HCT116 (cell line): ENCODE measurements at regions not wholly inside any gene's neighbourhood (a gene's known extent, or its start where the extent isn't known, plus 50 kb on each side); places are given as distances from the start of the nearest gene placed in this dataset.

Experiments
- ATAC-seq: fragments of 200-7000 bp; cut with Tn5 transposase; 2 replicates; pipeline ENCODE4 v1.9.1; 2020; ENCODE audit warnings: mild to moderate bottlenecking, moderate library complexity
- BruUV-seq: library from RNA; stranded (reverse); fragments of 400-500 nt; replicated peaks from 2 replicates; lab custom pipeline; 2021; lab: Mats Ljungman, UMichigan
- CTCF ChIA-PET: fragments of 300-600 bp; sonication (Branson Sonifier 250); formaldehyde crosslinking; loops from one replicate; lab custom pipeline; 2021; ENCODE audit warnings: antibody characterized with exemption; lab: Charles Lee
- POLR2A ChIA-PET: fragments of 300-600, 350-600 bp; sonication (Branson Sonifier 250); formaldehyde crosslinking; loops from one replicate; lab custom pipeline; 2021; ENCODE audit warnings: antibody characterized with exemption; lab: Charles Lee
- RAD21 ChIA-PET, 2 experiments: fragments of 300-600 bp; sonication (Branson Sonifier 250); formaldehyde crosslinking; loops; one replicate each; lab custom pipeline; 2023; ENCODE audit warnings: low total read pairs in 2 of 2; ENCODE audit not compliant: uncharacterized antibody in 2 of 2, unreplicated experiment in 2 of 2, low non-redundant PET in 1 of 2; lab: Charles Lee
- DNase-seq: peaks from one replicate; pipeline ENCODE4 v3.0.0-alpha.2; 2010; ENCODE audit warnings: low read depth, low spot score
- H2AFZ ChIP-seq: fragments of 200-600 bp; shearing (Covaris generic), sonication (generic); 2 replicates; pipeline ENCODE4 v1.6.1; 2017; ENCODE audit warnings: low read depth, mixed run types, mixed read lengths, antibody characterized with exemption, low read length; ENCODE audit not compliant: poor library complexity, severe bottlenecking
- H3K27ac ChIP-seq: 2 replicates; pipeline ENCODE4 v1.5.1; 2012; ENCODE audit warnings: low read depth, low read length
- H3K27me3 ChIP-seq: fragments of 200-600 bp; sonication (generic); 2 replicates; pipeline ENCODE4 v1.6.1; 2016; ENCODE audit warnings: mixed run types, low read length, mixed read lengths; ENCODE audit not compliant: insufficient read depth
- H3K36me3 ChIP-seq, 2 experiments: fragments of 200-500 bp in 1 of 2; fragments of 200-600 bp in 1 of 2; sonication (Bioruptor generic) in 1 of 2; sonication (generic) in 1 of 2; 2 replicates each; pipeline versions ENCODE4 v1.5.1 to v1.6.1; 2014 to 2016; ENCODE audit warnings: low read length in 2 of 2, inconsistent platforms in 1 of 2, mixed read lengths in 1 of 2, mixed run types in 1 of 2; ENCODE audit not compliant: insufficient read depth in 2 of 2, control insufficient read depth in 1 of 2
- H3K4me1 ChIP-seq, 2 experiments: fragments of 200-600 bp in 1 of 2; sonication (generic) in 1 of 2; 2 replicates each; pipeline versions ENCODE4 v1.5.1 to v1.6.1; 2012 to 2017; ENCODE audit warnings: low read length in 2 of 2, inconsistent platforms in 1 of 2, mild to moderate bottlenecking in 1 of 2, mixed read lengths in 1 of 2, mixed run types in 1 of 2, moderate library complexity in 1 of 2; ENCODE audit not compliant: insufficient read depth in 2 of 2, control insufficient read depth in 1 of 2
- H3K4me2 ChIP-seq: fragments of 200-600 bp; sonication (generic); 2 replicates; pipeline ENCODE4 v1.6.1; 2017; ENCODE audit warnings: mixed run types, low read length, mixed read lengths
- H3K4me3 ChIP-seq, 2 experiments: fragments of 200-600 bp in 1 of 2; sonication (generic) in 1 of 2; replicated peaks in 1 of 2; 2 replicates each; pipeline ENCODE4 v1.5.1; 2011 to 2016; ENCODE audit warnings: low read length in 2 of 2, control low read depth in 1 of 2, low read depth in 1 of 2, mild to moderate bottlenecking in 1 of 2, mixed read lengths in 1 of 2, mixed run types in 1 of 2
- H3K79me2 ChIP-seq: fragments of 200-600 bp; sonication (generic); 2 replicates; pipeline ENCODE4 v1.6.1; 2017; ENCODE audit warnings: mild to moderate bottlenecking, mixed run types, low read length, moderate library complexity, mixed read lengths; ENCODE audit not compliant: insufficient read depth
- H3K9ac ChIP-seq: fragments of 200-600 bp; sonication (generic); 2 replicates; pipeline ENCODE4 v1.6.1; 2016; ENCODE audit warnings: low read length, mixed read lengths
- H3K9me2 ChIP-seq: fragments of 200-600 bp; sonication (generic), shearing (Covaris generic); 2 replicates; pipeline ENCODE4 v1.6.1; 2017; ENCODE audit warnings: mixed run types, mild to moderate bottlenecking, moderate library complexity; ENCODE audit not compliant: insufficient read depth
- H3K9me3 ChIP-seq, 2 experiments: fragments of 200-500 bp in 1 of 2; fragments of 200-600 bp in 1 of 2; sonication (Bioruptor generic) in 1 of 2; sonication (generic) in 1 of 2; 2 replicates each; pipeline ENCODE4 v1.6.1; 2014 to 2017; ENCODE audit warnings: low read length in 2 of 2, mixed read lengths in 2 of 2, inconsistent platforms in 1 of 2, low read depth in 1 of 2, mild to moderate bottlenecking in 1 of 2, mixed run types in 1 of 2, moderate library complexity in 1 of 2; ENCODE audit not compliant: control insufficient read depth in 1 of 2, insufficient read depth in 1 of 2
- H4K20me1 ChIP-seq: fragments of 200-600 bp; sonication (generic), shearing (Covaris generic); 2 replicates; pipeline ENCODE4 v1.6.1; 2017; ENCODE audit warnings: mixed run types, mild to moderate bottlenecking, moderate library complexity; ENCODE audit not compliant: insufficient read depth
- CEBPB ChIP-seq: IDR thresholded peaks from 2 replicates; pipeline ENCODE4 v1.6.1; 2012; ENCODE audit warnings: low read depth
- EGR1 ChIP-seq: IDR thresholded peaks from 2 replicates; pipeline ENCODE4 v1.6.1; 2012; ENCODE audit warnings: low read depth
- EZH2 ChIP-seq: fragments of 200-600 bp; sonication (generic); IDR thresholded peaks from 2 replicates; pipeline ENCODE4 v1.6.1; 2017; ENCODE audit warnings: antibody characterized with exemption, mixed run types
- EZH2phosphoT487 ChIP-seq: fragments of 200-600 bp; IDR thresholded peaks from 2 replicates; pipeline ENCODE4 v1.6.1; 2018; ENCODE audit warnings: antibody characterized with exemption, borderline replicate concordance
- JUND ChIP-seq: IDR thresholded peaks from 2 replicates; pipeline ENCODE4 v1.6.1; 2012
- MAX ChIP-seq: IDR thresholded peaks from 2 replicates; pipeline ENCODE4 v1.6.1; 2012
- POLR2A ChIP-seq: IDR thresholded peaks from 2 replicates; pipeline ENCODE4 v1.7.0; 2011; ENCODE audit warnings: borderline replicate concordance; ENCODE audit not compliant: insufficient read depth, insufficient read length; ENCODE audit errors: extremely low read depth
- POLR2AphosphoS5 ChIP-seq: IDR thresholded peaks from 2 replicates; pipeline ENCODE4 v1.6.1; 2011; ENCODE audit warnings: mild to moderate bottlenecking, low read depth, low read length, moderate library complexity
- RAD21 ChIP-seq: IDR thresholded peaks from 2 replicates; pipeline ENCODE4 v1.6.1; 2012; ENCODE audit warnings: low read depth, mild to moderate bottlenecking
- REST ChIP-seq: IDR thresholded peaks from 2 replicates; pipeline ENCODE4 v1.6.1; 2012; ENCODE audit warnings: low read depth
- SIN3A ChIP-seq: IDR thresholded peaks from 2 replicates; pipeline ENCODE4 v1.6.1; 2012; ENCODE audit warnings: low read depth
- SP1 ChIP-seq: IDR thresholded peaks from 2 replicates; pipeline ENCODE4 v1.6.1; 2012; ENCODE audit warnings: low read depth
- SRF ChIP-seq: IDR thresholded peaks from 2 replicates; pipeline ENCODE4 v1.6.1; 2012; ENCODE audit warnings: low read depth
- TCF7L2 ChIP-seq: IDR thresholded peaks from 2 replicates; pipeline ENCODE4 v1.7.0; 2011; ENCODE audit warnings: borderline replicate concordance, inconsistent platforms; ENCODE audit not compliant: insufficient read depth, insufficient read length; ENCODE audit errors: extremely low read depth
- YY1 ChIP-seq: IDR thresholded peaks from 2 replicates; pipeline ENCODE4 v1.6.1; 2011; ENCODE audit warnings: low read length, low read depth, moderate library complexity, mild to moderate bottlenecking; ENCODE audit not compliant: insufficient replicate concordance; ENCODE audit errors: extremely low read depth
- ZFX ChIP-seq: fragments of 450-650 bp; IDR thresholded peaks from 2 replicates; pipeline ENCODE4 v1.6.1; 2017
- ZNF274 ChIP-seq: fragments of 200-500 bp; sonication (Bioruptor generic); IDR thresholded peaks from 2 replicates; pipeline ENCODE4 v1.6.1; 2014; ENCODE audit warnings: mild to moderate bottlenecking, low read depth, low read length, inconsistent platforms
- intact Hi-C: fragments of 100-400 bp; cut with micrococcal nuclease; formaldehyde crosslinking; loops from 2 replicates; pipeline ENCODE4 v1.10.0; 2022
- TF ChIP-seq, protein P1 (sequence below), 3 experiments: fragments of 200-600 bp in 1 of 3; sonication (generic) in 1 of 3; IDR thresholded peaks in 2 of 3; conservative IDR thresholded peaks in 1 of 3; 2 replicates each; pipeline ENCODE4 v1.5.1; 2012 to 2017; ENCODE audit warnings: low read depth in 2 of 3, low read length in 2 of 3, antibody characterized with exemption in 1 of 3, borderline replicate concordance in 1 of 3, control low read depth in 1 of 3, mild to moderate bottlenecking in 1 of 3, mixed read lengths in 1 of 3, mixed run types in 1 of 3, moderate library complexity in 1 of 3; ENCODE audit not compliant: insufficient read depth in 1 of 3
- TF ChIP-seq, protein P2 (sequence below): IDR thresholded peaks from 2 replicates; pipeline ENCODE4 v1.6.1; 2011; ENCODE audit warnings: mild to moderate bottlenecking, low read length, moderate library complexity; ENCODE audit not compliant: insufficient replicate concordance; ENCODE audit errors: extremely low read depth

DNA sequence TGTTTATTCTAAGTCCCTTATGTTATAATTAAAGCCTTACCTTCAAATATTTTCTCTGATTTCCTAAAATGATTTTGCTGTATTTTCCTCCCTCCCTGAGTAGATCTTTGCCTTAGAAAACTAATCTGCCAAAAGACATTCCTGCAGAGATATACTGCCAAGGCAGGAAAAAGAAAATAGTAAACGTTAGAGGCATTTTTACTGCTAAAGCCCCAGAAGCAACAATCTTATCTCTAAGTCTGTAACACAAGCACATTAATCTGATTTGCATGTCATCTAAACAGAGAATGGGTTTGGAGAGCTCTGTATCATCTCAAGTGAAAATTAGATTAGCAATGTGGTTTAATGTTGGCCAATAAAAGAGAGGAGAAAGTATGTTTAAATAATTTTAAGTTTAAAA lies 847.7 kb downstream of the MAT2B start:
- ATAC-seq: no peak
- ChIA-PET RAD21 (no interaction called here), CTCF (no interaction called here), POLR2A (no interaction called here)
- Histone ChIP-seq H3K27me3 (no peaks in the 10 kb centered on the region), H3K79me2 (no peaks in the 10 kb centered on the region), H3K4me2 (no peak overlapping the region), H2AFZ (no peak overlapping the region), H3K4me3 (no peak overlapping the region), H3K36me3 (no peaks in the 10 kb centered on the region), H3K4me1 (no peaks in the 10 kb centered on the region), H3K27ac (no peak overlapping the region), H4K20me1 (no peaks in the 10 kb centered on the region), H3K9me3 (peaks cover 7 to 18% of the 10 kb centered on the region in 2 experiments; a peak in 2 of 4 replicates), H3K9ac (no peak overlapping the region), H3K9me2 (no peaks in the 10 kb centered on the region)
- no TSS peak for BruUV-seq
- no peak for TF ChIP-seq POLR2AphosphoS5
- no peak for TF ChIP-seq JUND
- TF ChIP-seq SIN3A: no peak
- TF ChIP-seq TCF7L2: no peak
- TF ChIP-seq, protein P1, sequence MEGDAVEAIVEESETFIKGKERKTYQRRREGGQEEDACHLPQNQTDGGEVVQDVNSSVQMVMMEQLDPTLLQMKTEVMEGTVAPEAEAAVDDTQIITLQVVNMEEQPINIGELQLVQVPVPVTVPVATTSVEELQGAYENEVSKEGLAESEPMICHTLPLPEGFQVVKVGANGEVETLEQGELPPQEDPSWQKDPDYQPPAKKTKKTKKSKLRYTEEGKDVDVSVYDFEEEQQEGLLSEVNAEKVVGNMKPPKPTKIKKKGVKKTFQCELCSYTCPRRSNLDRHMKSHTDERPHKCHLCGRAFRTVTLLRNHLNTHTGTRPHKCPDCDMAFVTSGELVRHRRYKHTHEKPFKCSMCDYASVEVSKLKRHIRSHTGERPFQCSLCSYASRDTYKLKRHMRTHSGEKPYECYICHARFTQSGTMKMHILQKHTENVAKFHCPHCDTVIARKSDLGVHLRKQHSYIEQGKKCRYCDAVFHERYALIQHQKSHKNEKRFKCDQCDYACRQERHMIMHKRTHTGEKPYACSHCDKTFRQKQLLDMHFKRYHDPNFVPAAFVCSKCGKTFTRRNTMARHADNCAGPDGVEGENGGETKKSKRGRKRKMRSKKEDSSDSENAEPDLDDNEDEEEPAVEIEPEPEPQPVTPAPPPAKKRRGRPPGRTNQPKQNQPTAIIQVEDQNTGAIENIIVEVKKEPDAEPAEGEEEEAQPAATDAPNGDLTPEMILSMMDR (IDR thresholded peaks at IDR 0.05 in 2 of 3, conservative IDR thresholded peaks at IDR 0.05 in 1 of 3; ENCODE audit: borderline replicate concordance in 1 of 3, insufficient read depth in 1 of 3, low read depth in 2 of 3, low read length in 2 of 3): no peak
- no peak for TF ChIP-seq MAX
- TF ChIP-seq CEBPB: no peak
- no peak for TF ChIP-seq SRF
- no peak for TF ChIP-seq REST
- no peak for TF ChIP-seq EZH2
- TF ChIP-seq SP1: no peak
- no peak for TF ChIP-seq EGR1
- TF ChIP-seq POLR2A: no peak
- TF ChIP-seq ZNF274: no peak
- TF ChIP-seq YY1: no peak
- TF ChIP-seq, protein P2, sequence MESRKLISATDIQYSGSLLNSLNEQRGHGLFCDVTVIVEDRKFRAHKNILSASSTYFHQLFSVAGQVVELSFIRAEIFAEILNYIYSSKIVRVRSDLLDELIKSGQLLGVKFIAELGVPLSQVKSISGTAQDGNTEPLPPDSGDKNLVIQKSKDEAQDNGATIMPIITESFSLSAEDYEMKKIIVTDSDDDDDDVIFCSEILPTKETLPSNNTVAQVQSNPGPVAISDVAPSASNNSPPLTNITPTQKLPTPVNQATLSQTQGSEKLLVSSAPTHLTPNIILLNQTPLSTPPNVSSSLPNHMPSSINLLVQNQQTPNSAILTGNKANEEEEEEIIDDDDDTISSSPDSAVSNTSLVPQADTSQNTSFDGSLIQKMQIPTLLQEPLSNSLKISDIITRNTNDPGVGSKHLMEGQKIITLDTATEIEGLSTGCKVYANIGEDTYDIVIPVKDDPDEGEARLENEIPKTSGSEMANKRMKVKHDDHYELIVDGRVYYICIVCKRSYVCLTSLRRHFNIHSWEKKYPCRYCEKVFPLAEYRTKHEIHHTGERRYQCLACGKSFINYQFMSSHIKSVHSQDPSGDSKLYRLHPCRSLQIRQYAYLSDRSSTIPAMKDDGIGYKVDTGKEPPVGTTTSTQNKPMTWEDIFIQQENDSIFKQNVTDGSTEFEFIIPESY: no peak
- TF ChIP-seq RAD21: no peak
- no peak for TF ChIP-seq EZH2phosphoT487
- no peak for TF ChIP-seq ZFX
- intact Hi-C loops: no loop called here
- DNase-seq: no peak
